ENCODE measurements at regions not wholly inside any gene's neighbourhood (a gene's known extent, or its start where the extent isn't known, plus 50 kb on each side); places are given as distances from the start of the nearest gene placed in this dataset.
"Not testable (repeated sequence)": the region's sequence is repeated elsewhere in the genome, so short reads cannot be mapped to it uniquely, and the experiment has no call there.

DNA sequence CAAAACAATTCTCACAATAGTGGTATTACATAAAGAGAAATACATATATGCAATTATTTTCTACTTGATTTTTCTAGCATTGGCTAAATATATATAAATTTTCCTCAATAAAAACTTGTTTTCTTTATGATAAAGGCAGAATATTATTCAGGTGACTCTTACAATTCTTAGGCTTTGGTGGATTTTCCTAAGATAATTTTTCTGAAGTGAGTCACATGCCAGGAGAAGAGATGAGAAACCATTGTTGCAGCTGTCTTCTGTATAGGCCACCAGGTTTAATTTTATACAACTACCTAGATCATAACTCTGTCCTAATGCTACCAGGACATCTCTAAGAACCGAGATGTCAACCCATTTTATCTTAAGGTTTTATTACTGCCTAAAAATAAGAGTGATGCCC lies 552.4 kb upstream of the CDH2 start:
- FAIRE-seq: no peak

- FAIRE-seq: no peak
These were observed 552.0 kb upstream of the CDH2 start for GRCh38 chr18:28728891-28729290.

DNA sequence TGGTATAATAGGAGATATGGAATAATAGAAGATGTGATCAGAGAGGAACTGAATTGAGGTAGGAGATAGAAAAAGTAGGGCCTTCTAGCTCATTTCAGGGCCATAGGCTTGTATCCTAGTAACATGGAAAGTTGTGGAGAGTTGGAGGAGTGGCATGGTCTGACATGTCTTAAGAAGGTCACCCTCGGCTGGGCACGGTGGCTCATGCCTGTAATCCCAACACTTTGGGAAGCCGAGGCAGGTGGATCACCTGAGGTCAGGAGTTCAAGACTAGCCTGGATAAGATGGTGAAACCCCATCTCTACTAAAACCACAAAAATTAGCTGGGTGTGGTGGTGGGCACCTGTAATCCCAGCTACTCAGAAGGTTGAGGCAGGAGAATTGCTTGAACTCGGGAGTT lies 550.3 kb upstream of the CDH2 start:
- FAIRE-seq: not testable (repeated sequence)

- FAIRE-seq: no peak
These were observed 548.9 kb upstream of the CDH2 start for GRCh38 chr18:28725876-28726275.

- no peak for FAIRE-seq
These were observed 546.6 kb upstream of the CDH2 start for GRCh38 chr18:28723506-28723905.

GRCh38 chr18:28718696-28719095 lies 541.8 kb upstream of the CDH2 start:
- FAIRE-seq: no peak

DNA sequence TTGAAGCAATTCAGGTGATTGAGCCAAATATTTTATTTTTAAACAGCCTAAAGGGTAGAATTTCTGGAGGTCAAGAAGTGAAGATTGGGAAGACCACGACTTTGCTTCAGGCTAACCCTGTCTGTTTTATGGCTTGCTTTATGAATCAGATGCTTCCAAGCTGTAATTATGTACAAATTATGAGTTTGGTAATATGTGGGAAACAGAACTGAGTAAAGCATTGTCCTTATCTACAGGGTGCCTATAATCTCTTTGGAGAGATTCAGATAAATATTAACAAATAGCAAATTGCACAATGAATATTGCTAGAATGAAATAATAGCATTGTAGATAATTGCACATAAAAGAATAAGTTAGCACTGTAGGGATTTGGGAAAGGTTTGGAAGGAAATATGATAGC lies 539.4 kb upstream of the CDH2 start:
- no peak for FAIRE-seq

GRCh38 chr18:28715206-28715605 lies 538.3 kb upstream of the CDH2 start:
- FAIRE-seq: no peak

DNA sequence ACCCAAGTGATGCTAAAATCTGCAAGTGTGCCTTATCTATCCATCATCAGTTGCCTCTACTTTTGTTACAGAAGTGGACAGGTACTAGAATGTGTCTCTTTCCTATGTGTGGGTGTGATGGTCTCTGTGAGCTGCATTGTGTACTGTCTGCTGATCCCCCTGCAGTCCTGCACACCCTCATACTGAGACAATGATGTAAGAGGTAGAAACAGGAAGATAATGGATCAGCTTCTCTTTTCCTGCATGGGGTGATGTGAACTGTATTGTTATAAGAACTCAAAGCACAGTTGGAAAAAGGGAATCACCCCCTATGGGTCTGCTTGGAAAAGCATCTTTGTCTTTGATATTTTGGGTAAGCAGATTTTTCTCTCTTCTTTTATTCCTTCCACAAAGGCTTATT lies 537.6 kb upstream of the CDH2 start:
- FAIRE-seq: no peak

DNA sequence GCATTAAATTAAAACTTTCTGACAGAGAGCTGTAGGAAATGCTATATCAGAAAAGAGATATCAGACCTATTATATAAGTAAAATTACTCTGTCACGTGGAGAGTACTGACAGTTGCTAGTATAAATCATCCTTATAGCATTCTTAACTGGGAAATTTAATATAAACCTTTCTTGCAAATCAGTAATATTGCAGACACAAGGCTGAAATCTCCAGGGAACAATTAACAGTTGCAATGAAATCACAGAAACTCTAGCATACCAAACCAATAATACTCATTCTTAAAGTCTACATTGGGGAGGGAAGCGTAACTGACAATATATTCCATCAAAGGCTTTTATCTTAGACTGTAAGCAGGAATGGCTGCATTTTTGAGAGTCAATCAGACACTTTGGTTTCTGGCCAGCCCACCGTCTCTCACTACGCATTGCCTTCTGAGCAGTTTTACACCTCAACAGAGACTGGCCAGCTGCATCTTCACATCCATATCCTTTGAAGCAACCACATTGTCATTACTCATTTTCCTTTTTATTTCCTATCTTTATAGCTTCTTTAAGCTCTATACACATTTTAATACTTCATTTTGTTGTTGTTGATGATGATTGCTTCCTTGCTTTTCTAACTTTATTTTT lies 536.0 kb upstream of the CDH2 start:
- FAIRE-seq: no peak

GRCh38 chr18:28712172-28712571 lies 535.2 kb upstream of the CDH2 start:
- no peak for FAIRE-seq

DNA sequence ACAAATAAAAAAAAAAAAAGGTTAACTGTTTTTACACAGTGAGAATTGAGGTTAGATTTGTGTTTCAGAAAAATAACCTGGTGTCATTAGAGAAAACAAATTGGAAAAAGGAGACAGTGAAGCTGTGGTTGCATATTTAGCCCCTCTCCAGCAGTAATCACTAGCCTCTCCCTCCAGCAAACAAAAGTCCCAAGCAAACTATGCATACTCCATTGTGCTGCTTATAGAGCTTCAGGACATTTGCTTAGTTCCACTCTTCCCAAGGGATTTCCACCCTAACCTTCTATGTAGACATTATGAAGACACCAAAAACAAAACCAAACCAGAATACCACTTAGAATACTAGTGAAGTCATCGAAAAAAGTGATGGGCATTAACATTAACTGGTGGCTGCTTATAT lies 534.2 kb upstream of the CDH2 start:
- no peak for FAIRE-seq

DNA sequence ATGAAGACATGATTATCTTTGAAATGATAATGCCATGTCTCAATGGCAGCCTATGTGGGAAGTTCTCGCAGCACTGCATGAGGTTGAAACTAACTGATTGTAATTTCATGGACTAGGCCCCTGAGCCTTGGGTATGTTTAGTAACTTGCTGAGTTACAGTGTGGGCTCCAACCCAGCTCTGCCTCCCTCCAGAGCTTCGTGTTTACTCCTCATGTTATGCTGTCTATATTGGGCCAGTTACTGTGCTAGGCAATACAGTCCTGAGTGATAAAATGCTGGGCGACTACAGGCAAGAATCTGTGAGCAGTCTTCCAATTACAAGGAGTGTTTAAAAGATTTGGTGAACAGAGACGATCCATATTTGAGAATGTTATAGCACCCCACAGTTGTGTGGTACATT lies 530.1 kb upstream of the CDH2 start:
- no peak for FAIRE-seq

DNA sequence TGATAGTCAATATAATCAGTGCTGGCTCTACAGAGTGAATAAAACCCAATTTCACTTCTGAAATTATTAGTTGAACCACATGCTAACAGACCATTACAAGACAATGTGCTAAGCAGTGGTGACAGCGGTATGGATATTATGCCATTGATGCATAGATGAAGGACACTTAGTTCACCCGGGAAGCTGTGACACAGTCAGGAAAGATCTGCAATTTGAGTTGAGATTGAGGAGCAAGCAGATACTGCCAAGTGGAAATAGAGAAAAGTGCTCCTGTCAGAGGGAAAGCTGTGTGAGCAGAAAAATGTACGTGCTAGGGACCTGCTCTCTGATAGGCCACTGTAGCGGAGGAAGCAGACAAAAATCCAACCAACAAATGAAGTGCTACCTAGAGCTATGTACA lies 529.5 kb upstream of the CDH2 start:
- FAIRE-seq: no peak

DNA sequence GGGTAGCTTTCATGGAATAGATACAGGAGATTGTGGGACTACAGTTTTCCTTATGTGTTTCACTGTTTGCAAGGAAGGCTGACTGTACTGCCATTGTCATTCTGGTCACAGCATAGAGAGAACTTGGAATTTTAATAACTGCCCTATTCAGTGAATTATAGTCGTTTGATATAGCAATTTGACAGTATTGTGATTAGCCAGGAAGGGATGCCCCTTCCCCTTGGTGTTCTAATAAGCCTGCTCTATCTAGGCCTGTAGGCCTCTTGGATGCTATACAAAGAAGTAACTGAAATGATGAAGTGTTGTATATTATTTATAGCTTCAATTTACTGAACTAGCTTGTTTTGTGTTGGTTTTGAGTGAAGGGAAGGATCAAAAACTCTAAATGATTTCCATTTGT lies 528.6 kb upstream of the CDH2 start:
- no peak for FAIRE-seq

- FAIRE-seq: no peak
These were observed 515.4 kb upstream of the CDH2 start for GRCh38 chr18:28692337-28692736.

DNA sequence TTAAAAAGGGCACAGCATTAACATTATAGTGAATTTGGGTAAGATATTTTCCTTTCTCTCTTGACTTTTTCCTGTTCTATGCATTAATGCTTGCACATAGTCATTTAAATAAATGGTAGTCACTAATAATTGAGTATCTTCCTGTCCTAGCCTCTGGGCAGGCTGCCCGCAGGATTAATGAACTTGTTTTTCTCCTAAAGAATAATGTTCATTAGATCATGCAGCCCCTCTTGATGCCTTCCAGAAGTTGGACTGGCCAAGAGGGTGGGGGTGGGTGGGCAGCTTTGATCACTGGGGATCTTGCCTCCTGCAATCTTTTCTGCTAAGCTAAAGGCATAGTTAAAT lies 514.5 kb upstream of the CDH2 start:
- no peak for FAIRE-seq

DNA sequence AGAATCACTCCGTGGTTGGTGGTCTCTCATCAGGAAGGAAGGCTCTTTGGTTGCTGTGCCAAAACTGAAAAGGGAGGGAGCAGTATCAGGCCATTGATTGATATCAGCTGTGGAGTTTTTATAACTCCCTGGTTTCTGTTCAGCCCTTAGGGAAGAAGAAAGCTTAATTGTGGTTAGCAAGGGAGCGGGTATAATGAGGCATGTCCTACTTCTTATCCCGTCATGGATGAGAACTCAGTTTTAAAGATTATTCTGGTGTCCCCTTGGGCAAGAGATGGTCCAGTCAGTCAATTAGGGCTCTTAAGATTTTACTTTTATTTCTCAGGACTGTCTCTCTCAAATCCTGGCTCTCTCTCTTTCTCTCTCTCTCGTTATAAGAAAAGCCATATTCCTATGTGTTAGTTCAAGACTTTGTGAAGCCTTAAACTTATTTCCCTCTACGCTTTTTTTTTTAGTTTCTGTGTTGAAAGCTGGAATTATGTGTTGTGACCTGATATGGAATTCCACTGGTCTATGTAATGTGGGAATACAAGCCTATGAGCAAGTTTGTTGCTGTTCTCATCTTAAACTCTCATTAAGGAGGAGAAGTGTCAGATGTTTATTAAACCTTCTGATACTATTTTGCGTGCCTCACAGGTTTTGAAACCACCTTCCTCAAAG lies 514.0 kb upstream of the CDH2 start:
- FAIRE-seq: no peak

- no peak for FAIRE-seq
These were observed 513.2 kb upstream of the CDH2 start for GRCh38 chr18:28690100-28690499.

- FAIRE-seq: no peak
These were observed 512.7 kb upstream of the CDH2 start for GRCh38 chr18:28689588-28689987.

GRCh38 chr18:28684746-28685355 lies 507.9 kb upstream of the CDH2 start:
- no peak for FAIRE-seq

- FAIRE-seq: no peak
These were observed 506.0 kb upstream of the CDH2 start for GRCh38 chr18:28682912-28683311.

DNA sequence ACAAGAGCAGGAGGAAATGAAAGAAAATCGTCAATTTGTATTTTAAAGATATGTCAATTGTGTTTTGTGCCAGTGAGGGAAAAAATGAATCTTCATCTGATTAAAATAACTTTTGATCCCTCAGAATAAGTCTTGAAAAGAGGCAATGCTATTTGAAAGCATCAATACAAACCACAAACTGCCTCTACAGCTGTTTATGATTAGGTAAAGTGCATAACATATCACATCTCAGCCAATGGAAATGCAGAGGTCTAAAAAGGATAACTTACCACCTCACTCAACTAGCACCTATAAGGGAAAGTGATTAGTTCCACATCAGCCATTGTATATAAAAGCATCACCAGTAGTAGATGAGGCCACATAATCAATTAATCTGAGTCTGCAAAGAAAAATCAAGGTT lies 492.2 kb upstream of the CDH2 start:
- FAIRE-seq: no peak

- no peak for FAIRE-seq
These were observed 489.3 kb upstream of the CDH2 start for GRCh38 chr18:28666216-28666615.

DNA sequence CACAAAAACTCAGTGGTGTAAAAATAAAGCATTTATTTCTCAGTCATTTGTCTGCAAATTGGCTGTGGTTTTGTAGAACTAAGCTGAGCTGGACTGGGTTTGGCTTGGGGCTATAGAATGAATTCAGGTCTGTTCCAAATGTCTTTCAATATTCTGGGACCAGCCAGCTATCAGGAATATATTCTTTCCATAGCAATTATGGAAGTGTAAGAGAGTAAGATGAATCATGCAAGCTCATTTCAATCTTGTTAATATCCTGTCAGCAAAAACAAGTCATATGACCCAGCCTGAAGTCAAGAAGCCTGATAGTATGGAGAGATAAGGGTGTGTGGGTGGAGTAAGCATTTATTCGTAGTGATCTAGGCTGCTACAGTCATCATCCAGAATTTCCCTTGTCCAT lies 481.0 kb upstream of the CDH2 start:
- no peak for FAIRE-seq
